MM.1S (cell line): ENCODE measurements at regions not wholly inside any gene's neighbourhood (a gene's known extent, or its start where the extent isn't known, plus 50 kb on each side); places are given as distances from the start of the nearest gene placed in this dataset.

Experiments used
- CTCF ChIP-seq: fragments of 300-600 bp; sonication (generic); IDR thresholded peaks from 2 replicates; pipeline ENCODE4 v1.5.1; 2016; ENCODE audit warnings: antibody characterized with exemption, low read length, mixed read lengths
- EZH2 ChIP-seq: fragments of 300-600 bp; sonication (generic); optimal IDR thresholded peaks from 2 replicates; pipeline ENCODE3; 2017; ENCODE audit warnings: low read depth, mild to moderate bottlenecking, antibody characterized with exemption, low read length, mixed read lengths
- EZH2phosphoT487 ChIP-seq: fragments of 300-600 bp; sonication (generic); IDR thresholded peaks from 2 replicates; pipeline ENCODE4 v1.6.1; 2018; ENCODE audit warnings: antibody characterized with exemption, low read length

GRCh38 chr16:55152875-55153390 lies 171.1 kb upstream of the IRX6 start:
- TF ChIP-seq CTCF (no peak), EZH2 (no peak), EZH2phosphoT487 (no peak)
